WTC11 (cell line): ENCODE measurements at regions not wholly inside any gene's neighbourhood (a gene's known extent, or its start where the extent isn't known, plus 50 kb on each side); places are given as distances from the start of the nearest gene placed in this dataset.

ENCODE experiments used
- ATAC-seq: fragments of 200-7000 bp; cut with Tn5 transposase; 2 replicates; pipeline ENCODE4 v1.10.0; 2021; ENCODE audit warnings: mild to moderate bottlenecking, moderate library complexity
- CTCF ChIA-PET: fragments of 300-600 bp; sonication (Branson Sonifier 250); formaldehyde crosslinking; loops from one replicate; lab custom pipeline; 2021; ENCODE audit warnings: antibody characterized with exemption; lab: Charles Lee
- POLR2A ChIA-PET: fragments of 350-600 bp; sonication (Branson Sonifier 250); formaldehyde crosslinking; loops from one replicate; lab custom pipeline; 2021; ENCODE audit warnings: antibody characterized with exemption; lab: Charles Lee
- DNase-seq: peaks from one replicate; pipeline ENCODE4 v3.0.0; 2021; ENCODE audit warnings: low spot score
- H3K27ac Mint-ChIP-seq: 2 replicates; pipeline ENCODE4 v1.8.0; 2021; ENCODE audit warnings: mixed read lengths
- H3K27me3 Mint-ChIP-seq: 2 replicates; pipeline ENCODE4 v1.8.0; 2021; ENCODE audit warnings: low read depth, mild to moderate bottlenecking, moderate library complexity, mixed read lengths
- H3K36me3 Mint-ChIP-seq: 2 replicates; pipeline ENCODE4 v1.8.0; 2021; ENCODE audit warnings: mixed read lengths
- H3K4me1 Mint-ChIP-seq: 2 replicates; pipeline ENCODE4 v1.8.0; 2022; ENCODE audit warnings: mixed read lengths
- H3K4me3 Mint-ChIP-seq: 2 replicates; pipeline ENCODE4 v1.8.0; 2021; ENCODE audit warnings: mild to moderate bottlenecking, moderate library complexity, mixed read lengths
- H3K9me3 Mint-ChIP-seq: 2 replicates; pipeline ENCODE4 v1.8.0; 2021; ENCODE audit warnings: mixed read lengths
- CREM ChIP-seq: sonication (generic); formaldehyde crosslinking; IDR thresholded peaks from 2 replicates; pipeline ENCODE4 v1.8.1; 2022; ENCODE audit warnings: mild to moderate bottlenecking, missing genetic modification reagents, moderate library complexity
- ESRRA ChIP-seq: sonication (generic); formaldehyde crosslinking; IDR thresholded peaks from 2 replicates; pipeline ENCODE4 v1.8.1; 2022; ENCODE audit warnings: mild to moderate bottlenecking, missing genetic modification reagents, borderline replicate concordance
- GABPB1 ChIP-seq: sonication (generic); formaldehyde crosslinking; IDR thresholded peaks from 2 replicates; pipeline ENCODE4 v1.8.1; 2023; ENCODE audit warnings: mild to moderate bottlenecking, missing genetic modification reagents
- TEAD4 ChIP-seq: sonication (generic); formaldehyde crosslinking; IDR thresholded peaks from 2 replicates; pipeline ENCODE4 v1.8.0; 2022; ENCODE audit warnings: mild to moderate bottlenecking, missing genetic modification reagents
- ZNF219 ChIP-seq: sonication (generic); formaldehyde crosslinking; IDR thresholded peaks from 2 replicates; pipeline ENCODE4 v1.8.0; 2023; ENCODE audit warnings: missing genetic modification reagents, mild to moderate bottlenecking, borderline replicate concordance
- ZNF416 ChIP-seq: fragments of 250-450 bp; sonication (Bioruptor Pico); IDR thresholded peaks from 2 replicates; pipeline ENCODE4 v1.9.0; 2021; ENCODE audit warnings: mild to moderate bottlenecking, inconsistent platforms
- ZNF423 ChIP-seq: fragments of 250-450 bp; sonication (Bioruptor Pico); IDR thresholded peaks from 2 replicates; pipeline ENCODE4 v2.1.2; 2022; ENCODE audit warnings: mild to moderate bottlenecking, moderate library complexity
- ZNF671 ChIP-seq: fragments of 250-450 bp; sonication (Bioruptor Pico); IDR thresholded peaks from 2 replicates; pipeline ENCODE4 v1.8.0; 2021; ENCODE audit warnings: mild to moderate bottlenecking
- TF ChIP-seq, protein P1 (sequence below): fragments of 250-450 bp; sonication (Bioruptor Pico); IDR thresholded peaks from 2 replicates; pipeline ENCODE4 v1.9.0; 2021; ENCODE audit warnings: mild to moderate bottlenecking, borderline replicate concordance
- TF ChIP-seq, protein P2 (sequence below): sonication (generic); formaldehyde crosslinking; IDR thresholded peaks from 2 replicates; pipeline ENCODE4 v1.8.1; 2022; ENCODE audit warnings: mild to moderate bottlenecking, moderate library complexity, missing genetic modification reagents
- TF ChIP-seq, protein P3 (sequence below): sonication (generic); formaldehyde crosslinking; IDR thresholded peaks from 2 replicates; pipeline ENCODE4 v1.8.1; 2023; ENCODE audit warnings: mild to moderate bottlenecking, missing genetic modification reagents
- TF ChIP-seq, protein P4 (sequence below): fragments of 250-450 bp; sonication (Bioruptor Pico); IDR thresholded peaks from 2 replicates; pipeline ENCODE4 v2.1.2; 2022; ENCODE audit warnings: mild to moderate bottlenecking, moderate library complexity
- TF ChIP-seq, protein P5 (sequence below): sonication (generic); formaldehyde crosslinking; conservative IDR thresholded peaks from 2 replicates; pipeline ENCODE4 v1.8.1; 2023; ENCODE audit warnings: mild to moderate bottlenecking, low read depth, missing genetic modification reagents, moderate library complexity
- TF ChIP-seq, protein P6 (sequence below): fragments of 250-450 bp; sonication (Bioruptor Pico); IDR thresholded peaks from 2 replicates; pipeline ENCODE4 v1.9.0; 2021; ENCODE audit warnings: moderate library complexity, mild to moderate bottlenecking, inconsistent platforms, borderline replicate concordance
- TF ChIP-seq, protein P7 (sequence below): fragments of 250-450 bp; sonication (Bioruptor Pico); IDR thresholded peaks from 2 replicates; pipeline ENCODE4 v1.9.0; 2021; ENCODE audit warnings: mild to moderate bottlenecking
- TF ChIP-seq, protein P8 (sequence below): sonication (generic); formaldehyde crosslinking; IDR thresholded peaks from 2 replicates; pipeline ENCODE4 v1.8.1; 2023; ENCODE audit warnings: mild to moderate bottlenecking, missing genetic modification reagents
- TF ChIP-seq, protein P9 (sequence below): sonication (generic); formaldehyde crosslinking; IDR thresholded peaks from 2 replicates; pipeline ENCODE4 v1.8.1; 2023; ENCODE audit warnings: mild to moderate bottlenecking, missing genetic modification reagents, moderate library complexity
- TF ChIP-seq, protein P10 (sequence below): sonication (generic); formaldehyde crosslinking; IDR thresholded peaks from 2 replicates; pipeline ENCODE4 v1.8.0; 2022; ENCODE audit warnings: mild to moderate bottlenecking, missing genetic modification reagents

DNA sequence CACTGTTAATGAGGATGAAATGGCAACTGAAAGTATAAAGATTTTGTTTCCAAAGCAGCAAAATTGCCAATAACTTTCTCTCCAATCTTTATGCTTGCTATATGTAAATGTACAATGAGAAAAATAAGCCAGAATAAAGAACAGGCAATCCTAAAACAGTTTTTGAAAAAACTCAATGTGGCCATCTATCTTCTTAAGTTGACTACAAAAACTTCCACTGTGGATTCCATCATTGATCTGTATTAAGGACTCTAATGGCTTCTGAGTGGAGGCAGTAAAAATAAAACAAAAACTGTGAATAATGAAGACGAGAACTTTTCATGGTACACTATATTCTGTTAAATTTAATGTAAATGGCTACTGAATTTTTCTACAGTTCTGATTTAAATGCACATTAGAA, 382.9 kb downstream of the TMEM232 start:
- H3K27ac Mint-ChIP-seq = no peak overlapping the region
- peaks cover 15% of the 10 kb centered on the region for H3K4me1 Mint-ChIP-seq
- no peaks in the 10 kb centered on the region; the same call in 1 of the 2 replicates for H3K36me3 Mint-ChIP-seq
- no peak for ATAC-seq
- no peak overlapping the region for H3K4me3 Mint-ChIP-seq
- DNase-seq = no peak
- peaks cover 8% of the 10 kb centered on the region for H3K9me3 Mint-ChIP-seq
- H3K27me3 Mint-ChIP-seq = no peaks in the 10 kb centered on the region
- TF ChIP-seq GABPB1 (CRISPR knock-in tag) (no peak), TEAD4 (CRISPR knock-in tag) (no peak), ZNF423 (no peak), ZNF219 (no peak), CREM (CRISPR knock-in tag) (no peak), ZNF671 (CRISPR knock-in tag) (no peak), ESRRA (CRISPR knock-in tag) (no peak)
- TF ChIP-seq, protein P1, sequence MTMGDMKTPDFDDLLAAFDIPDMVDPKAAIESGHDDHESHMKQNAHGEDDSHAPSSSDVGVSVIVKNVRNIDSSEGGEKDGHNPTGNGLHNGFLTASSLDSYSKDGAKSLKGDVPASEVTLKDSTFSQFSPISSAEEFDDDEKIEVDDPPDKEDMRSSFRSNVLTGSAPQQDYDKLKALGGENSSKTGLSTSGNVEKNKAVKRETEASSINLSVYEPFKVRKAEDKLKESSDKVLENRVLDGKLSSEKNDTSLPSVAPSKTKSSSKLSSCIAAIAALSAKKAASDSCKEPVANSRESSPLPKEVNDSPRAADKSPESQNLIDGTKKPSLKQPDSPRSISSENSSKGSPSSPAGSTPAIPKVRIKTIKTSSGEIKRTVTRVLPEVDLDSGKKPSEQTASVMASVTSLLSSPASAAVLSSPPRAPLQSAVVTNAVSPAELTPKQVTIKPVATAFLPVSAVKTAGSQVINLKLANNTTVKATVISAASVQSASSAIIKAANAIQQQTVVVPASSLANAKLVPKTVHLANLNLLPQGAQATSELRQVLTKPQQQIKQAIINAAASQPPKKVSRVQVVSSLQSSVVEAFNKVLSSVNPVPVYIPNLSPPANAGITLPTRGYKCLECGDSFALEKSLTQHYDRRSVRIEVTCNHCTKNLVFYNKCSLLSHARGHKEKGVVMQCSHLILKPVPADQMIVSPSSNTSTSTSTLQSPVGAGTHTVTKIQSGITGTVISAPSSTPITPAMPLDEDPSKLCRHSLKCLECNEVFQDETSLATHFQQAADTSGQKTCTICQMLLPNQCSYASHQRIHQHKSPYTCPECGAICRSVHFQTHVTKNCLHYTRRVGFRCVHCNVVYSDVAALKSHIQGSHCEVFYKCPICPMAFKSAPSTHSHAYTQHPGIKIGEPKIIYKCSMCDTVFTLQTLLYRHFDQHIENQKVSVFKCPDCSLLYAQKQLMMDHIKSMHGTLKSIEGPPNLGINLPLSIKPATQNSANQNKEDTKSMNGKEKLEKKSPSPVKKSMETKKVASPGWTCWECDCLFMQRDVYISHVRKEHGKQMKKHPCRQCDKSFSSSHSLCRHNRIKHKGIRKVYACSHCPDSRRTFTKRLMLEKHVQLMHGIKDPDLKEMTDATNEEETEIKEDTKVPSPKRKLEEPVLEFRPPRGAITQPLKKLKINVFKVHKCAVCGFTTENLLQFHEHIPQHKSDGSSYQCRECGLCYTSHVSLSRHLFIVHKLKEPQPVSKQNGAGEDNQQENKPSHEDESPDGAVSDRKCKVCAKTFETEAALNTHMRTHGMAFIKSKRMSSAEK (CRISPR knock-in tag) = no peak
- TF ChIP-seq, protein P2, sequence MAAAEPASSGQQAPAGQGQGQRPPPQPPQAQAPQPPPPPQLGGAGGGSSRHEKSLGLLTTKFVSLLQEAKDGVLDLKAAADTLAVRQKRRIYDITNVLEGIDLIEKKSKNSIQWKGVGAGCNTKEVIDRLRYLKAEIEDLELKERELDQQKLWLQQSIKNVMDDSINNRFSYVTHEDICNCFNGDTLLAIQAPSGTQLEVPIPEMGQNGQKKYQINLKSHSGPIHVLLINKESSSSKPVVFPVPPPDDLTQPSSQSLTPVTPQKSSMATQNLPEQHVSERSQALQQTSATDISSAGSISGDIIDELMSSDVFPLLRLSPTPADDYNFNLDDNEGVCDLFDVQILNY (CRISPR knock-in tag) = no peak
- TF ChIP-seq, protein P3, sequence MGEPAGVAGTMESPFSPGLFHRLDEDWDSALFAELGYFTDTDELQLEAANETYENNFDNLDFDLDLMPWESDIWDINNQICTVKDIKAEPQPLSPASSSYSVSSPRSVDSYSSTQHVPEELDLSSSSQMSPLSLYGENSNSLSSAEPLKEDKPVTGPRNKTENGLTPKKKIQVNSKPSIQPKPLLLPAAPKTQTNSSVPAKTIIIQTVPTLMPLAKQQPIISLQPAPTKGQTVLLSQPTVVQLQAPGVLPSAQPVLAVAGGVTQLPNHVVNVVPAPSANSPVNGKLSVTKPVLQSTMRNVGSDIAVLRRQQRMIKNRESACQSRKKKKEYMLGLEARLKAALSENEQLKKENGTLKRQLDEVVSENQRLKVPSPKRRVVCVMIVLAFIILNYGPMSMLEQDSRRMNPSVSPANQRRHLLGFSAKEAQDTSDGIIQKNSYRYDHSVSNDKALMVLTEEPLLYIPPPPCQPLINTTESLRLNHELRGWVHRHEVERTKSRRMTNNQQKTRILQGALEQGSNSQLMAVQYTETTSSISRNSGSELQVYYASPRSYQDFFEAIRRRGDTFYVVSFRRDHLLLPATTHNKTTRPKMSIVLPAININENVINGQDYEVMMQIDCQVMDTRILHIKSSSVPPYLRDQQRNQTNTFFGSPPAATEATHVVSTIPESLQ (CRISPR knock-in tag) = no peak
- TF ChIP-seq, protein P4, sequence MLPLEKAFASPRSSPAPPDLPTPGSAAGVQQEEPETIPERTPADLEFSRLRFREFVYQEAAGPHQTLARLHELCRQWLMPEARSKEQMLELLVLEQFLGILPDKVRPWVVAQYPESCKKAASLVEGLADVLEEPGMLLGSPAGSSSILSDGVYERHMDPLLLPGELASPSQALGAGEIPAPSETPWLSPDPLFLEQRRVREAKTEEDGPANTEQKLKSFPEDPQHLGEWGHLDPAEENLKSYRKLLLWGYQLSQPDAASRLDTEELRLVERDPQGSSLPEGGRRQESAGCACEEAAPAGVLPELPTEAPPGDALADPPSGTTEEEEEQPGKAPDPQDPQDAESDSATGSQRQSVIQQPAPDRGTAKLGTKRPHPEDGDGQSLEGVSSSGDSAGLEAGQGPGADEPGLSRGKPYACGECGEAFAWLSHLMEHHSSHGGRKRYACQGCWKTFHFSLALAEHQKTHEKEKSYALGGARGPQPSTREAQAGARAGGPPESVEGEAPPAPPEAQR (CRISPR knock-in tag) = no peak
- TF ChIP-seq, protein P5, sequence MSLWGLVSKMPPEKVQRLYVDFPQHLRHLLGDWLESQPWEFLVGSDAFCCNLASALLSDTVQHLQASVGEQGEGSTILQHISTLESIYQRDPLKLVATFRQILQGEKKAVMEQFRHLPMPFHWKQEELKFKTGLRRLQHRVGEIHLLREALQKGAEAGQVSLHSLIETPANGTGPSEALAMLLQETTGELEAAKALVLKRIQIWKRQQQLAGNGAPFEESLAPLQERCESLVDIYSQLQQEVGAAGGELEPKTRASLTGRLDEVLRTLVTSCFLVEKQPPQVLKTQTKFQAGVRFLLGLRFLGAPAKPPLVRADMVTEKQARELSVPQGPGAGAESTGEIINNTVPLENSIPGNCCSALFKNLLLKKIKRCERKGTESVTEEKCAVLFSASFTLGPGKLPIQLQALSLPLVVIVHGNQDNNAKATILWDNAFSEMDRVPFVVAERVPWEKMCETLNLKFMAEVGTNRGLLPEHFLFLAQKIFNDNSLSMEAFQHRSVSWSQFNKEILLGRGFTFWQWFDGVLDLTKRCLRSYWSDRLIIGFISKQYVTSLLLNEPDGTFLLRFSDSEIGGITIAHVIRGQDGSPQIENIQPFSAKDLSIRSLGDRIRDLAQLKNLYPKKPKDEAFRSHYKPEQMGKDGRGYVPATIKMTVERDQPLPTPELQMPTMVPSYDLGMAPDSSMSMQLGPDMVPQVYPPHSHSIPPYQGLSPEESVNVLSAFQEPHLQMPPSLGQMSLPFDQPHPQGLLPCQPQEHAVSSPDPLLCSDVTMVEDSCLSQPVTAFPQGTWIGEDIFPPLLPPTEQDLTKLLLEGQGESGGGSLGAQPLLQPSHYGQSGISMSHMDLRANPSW (CRISPR knock-in tag) = no peak
- TF ChIP-seq, protein P6, sequence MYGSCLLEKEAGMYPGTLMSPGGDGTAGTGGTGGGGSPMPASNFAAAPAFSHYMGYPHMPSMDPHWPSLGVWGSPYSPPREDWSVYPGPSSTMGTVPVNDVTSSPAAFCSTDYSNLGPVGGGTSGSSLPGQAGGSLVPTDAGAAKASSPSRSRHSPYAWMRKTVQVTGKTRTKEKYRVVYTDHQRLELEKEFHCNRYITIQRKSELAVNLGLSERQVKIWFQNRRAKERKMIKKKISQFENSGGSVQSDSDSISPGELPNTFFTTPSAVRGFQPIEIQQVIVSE (CRISPR knock-in tag) = no peak
- TF ChIP-seq, all 79 proteins: peak for 0
- CTCF ChIA-PET = no interaction called here
- POLR2A ChIA-PET = no interaction called here

DNA sequence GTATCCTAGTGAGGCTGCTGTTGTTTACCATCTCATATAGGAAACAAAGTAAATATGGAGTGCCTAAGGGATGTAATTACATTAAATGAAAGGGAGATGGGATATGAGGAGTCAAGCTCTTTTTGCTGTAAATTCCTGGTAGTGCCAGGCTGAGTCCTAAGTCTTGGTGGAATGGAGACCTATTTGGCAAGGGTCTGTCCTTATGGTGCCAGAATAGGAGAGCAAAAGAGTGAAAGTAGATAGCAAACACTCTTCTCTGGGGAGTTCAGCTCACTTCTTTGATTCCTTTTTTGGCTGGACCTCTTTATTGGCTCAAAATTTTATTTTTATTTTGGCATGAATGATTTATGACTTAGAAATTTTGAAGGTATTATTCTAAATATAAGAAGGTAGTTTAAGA, 380.8 kb downstream of the TMEM232 start:
- Mint-ChIP-seq H3K4me1 (peaks cover 4% of the 10 kb centered on the region), H3K36me3 (no peaks in the 10 kb centered on the region), H3K27ac (no peak overlapping the region), H3K4me3 (no peak overlapping the region), H3K27me3 (no peaks in the 10 kb centered on the region), H3K9me3 (no peaks in the 10 kb centered on the region)
- DNase-seq (no peak), ATAC-seq (no peak)
- CTCF ChIA-PET = no interaction called here
- POLR2A ChIA-PET = no interaction called here
- TF ChIP-seq, protein P7, sequence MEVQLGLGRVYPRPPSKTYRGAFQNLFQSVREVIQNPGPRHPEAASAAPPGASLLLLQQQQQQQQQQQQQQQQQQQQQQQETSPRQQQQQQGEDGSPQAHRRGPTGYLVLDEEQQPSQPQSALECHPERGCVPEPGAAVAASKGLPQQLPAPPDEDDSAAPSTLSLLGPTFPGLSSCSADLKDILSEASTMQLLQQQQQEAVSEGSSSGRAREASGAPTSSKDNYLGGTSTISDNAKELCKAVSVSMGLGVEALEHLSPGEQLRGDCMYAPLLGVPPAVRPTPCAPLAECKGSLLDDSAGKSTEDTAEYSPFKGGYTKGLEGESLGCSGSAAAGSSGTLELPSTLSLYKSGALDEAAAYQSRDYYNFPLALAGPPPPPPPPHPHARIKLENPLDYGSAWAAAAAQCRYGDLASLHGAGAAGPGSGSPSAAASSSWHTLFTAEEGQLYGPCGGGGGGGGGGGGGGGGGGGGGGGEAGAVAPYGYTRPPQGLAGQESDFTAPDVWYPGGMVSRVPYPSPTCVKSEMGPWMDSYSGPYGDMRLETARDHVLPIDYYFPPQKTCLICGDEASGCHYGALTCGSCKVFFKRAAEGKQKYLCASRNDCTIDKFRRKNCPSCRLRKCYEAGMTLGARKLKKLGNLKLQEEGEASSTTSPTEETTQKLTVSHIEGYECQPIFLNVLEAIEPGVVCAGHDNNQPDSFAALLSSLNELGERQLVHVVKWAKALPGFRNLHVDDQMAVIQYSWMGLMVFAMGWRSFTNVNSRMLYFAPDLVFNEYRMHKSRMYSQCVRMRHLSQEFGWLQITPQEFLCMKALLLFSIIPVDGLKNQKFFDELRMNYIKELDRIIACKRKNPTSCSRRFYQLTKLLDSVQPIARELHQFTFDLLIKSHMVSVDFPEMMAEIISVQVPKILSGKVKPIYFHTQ = no peak
- TF ChIP-seq, protein P8, sequence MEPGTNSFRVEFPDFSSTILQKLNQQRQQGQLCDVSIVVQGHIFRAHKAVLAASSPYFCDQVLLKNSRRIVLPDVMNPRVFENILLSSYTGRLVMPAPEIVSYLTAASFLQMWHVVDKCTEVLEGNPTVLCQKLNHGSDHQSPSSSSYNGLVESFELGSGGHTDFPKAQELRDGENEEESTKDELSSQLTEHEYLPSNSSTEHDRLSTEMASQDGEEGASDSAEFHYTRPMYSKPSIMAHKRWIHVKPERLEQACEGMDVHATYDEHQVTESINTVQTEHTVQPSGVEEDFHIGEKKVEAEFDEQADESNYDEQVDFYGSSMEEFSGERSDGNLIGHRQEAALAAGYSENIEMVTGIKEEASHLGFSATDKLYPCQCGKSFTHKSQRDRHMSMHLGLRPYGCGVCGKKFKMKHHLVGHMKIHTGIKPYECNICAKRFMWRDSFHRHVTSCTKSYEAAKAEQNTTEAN (CRISPR knock-in tag) = no peak
- TF ChIP-seq ZNF416 (CRISPR knock-in tag) = no peak
- TF ChIP-seq, protein P9, sequence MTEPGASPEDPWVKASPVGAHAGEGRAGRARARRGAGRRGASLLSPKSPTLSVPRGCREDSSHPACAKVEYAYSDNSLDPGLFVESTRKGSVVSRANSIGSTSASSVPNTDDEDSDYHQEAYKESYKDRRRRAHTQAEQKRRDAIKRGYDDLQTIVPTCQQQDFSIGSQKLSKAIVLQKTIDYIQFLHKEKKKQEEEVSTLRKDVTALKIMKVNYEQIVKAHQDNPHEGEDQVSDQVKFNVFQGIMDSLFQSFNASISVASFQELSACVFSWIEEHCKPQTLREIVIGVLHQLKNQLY (CRISPR knock-in tag) = no peak
- TF ChIP-seq, protein P10, sequence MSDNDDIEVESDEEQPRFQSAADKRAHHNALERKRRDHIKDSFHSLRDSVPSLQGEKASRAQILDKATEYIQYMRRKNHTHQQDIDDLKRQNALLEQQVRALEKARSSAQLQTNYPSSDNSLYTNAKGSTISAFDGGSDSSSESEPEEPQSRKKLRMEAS (CRISPR knock-in tag) = no peak
